ENCODE measurements at regions not wholly inside any gene's neighbourhood (a gene's known extent, or its start where the extent isn't known, plus 50 kb on each side); places are given as distances from the start of the nearest gene placed in this dataset.
"Not testable (repeated sequence)": the region's sequence is repeated elsewhere in the genome, so short reads cannot be mapped to it uniquely, and the experiment has no call there.

DNA sequence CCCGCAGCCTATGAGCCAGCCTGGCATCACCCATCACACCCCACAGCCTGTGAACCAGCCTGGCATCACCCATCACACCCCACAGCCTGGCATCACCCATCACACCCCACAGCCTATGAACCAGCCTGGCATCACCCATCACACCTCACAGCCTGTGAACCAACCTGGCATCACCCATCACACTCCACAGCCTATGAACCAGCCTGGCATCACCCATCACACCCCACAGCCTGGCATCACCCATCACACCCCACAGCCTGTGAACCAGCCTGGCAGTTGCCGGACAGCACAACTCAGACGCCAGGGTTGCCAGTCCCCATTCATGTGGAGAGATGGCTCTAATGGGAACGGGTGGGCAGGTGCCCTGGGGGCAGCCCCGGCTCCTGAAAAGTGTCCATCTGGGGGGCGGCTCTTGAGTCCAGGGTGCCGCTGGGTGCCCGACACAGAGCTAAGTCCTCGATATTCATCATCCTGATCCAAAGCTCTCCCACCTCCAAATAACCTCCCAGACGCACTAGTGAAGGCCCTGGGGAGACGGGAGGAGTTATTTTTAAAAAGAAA lies 116.9 kb upstream of the AFDN start:
- not testable (repeated sequence) for DNase-seq (ENCODE audit: low read depth)

DNA sequence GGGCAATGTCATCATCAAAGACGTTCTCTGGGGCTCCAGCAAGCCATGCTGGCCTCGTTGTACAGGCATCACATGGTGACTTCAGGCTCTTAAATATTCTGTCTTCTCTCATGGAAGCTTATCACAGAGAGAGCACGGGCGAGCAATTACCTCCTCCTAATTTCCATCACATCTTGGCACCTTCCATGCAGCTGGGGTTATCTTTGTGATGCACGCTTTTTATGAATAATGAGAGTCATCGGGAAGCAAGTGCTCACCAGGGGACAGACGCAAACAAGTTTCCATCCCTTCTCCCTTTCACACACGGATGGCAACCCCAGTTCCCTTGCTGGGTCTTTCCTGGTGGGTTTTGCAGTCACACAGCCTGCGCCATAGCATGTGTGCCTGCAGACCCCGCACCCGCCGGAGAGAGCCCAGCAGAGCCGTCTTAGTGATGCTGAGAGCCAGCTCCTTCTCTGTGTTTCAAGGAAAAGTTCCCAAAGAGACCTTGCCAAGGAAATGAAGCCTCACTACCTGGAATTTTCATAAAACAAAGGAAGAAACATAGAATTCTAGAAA lies 116.3 kb upstream of the AFDN start:
- DNase-seq (ENCODE audit: low read depth) = no peak

DNA sequence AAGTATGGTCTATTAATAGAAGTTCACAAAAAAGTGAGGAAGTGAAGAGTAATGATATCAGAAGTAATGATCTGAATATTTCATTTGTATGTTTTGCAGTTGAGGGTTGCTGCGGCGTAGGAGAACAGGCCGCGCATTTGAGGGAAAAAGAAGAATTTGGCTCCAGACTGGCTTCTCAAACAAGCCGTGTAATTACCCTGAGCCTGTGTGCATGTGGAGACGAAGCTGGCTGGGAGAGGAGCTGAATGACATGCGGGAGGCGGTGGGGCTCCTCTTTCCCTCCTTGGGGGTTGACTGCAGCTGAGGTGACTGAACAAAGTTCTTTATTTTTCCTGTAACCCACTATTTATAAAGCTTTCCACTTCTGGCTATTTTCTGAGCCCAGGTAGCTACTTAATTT lies 115.5 kb upstream of the AFDN start:
- DNase-seq (ENCODE audit: low read depth) = no peak

DNA sequence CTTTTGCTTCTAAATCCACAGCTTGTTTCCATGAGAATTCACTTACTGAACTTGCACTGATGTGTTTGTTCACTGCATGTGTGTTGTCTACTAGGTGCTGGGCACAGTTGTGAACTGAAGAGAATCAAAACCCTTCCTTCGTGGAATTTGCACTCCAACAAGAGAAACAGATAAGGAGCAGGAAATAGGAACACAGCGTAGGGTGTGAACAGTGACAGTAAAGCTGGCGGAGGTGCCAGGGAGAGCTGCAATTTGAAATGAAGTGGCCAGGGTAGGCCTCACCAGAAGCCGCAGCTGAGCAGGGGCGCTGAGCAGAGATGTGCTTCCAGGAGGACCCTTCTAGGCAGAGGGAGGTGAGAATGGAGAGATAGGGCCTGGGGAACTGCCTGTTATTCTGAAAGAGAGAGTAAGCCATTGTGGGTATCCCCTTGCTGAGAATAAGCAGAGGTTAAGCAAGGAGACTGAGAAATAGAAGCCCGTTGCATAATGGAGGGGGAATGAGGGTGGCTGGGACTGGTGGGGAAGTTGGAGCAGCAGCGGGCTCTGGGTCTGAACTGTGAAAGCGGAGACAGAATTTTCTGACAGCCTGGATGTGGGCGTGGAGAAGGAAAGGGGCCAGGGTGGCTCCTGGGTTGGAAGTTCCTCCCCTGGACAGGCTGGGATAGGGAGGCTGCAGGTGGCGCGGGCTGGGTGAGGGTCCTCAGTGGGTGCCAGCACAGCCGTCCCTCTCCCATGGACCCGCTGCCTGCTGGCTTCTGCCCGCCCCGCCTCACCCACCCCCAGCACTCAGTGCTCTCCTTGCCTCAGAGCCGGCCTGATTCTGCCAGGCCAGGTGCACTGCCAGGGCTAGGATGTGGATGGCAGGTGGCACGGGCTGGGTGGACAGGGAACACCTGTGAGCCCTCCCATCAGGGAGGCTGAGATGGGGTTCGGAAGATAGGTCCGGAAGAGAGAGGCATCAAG lies 114.7 kb upstream of the AFDN start:
- no peak for DNase-seq (ENCODE audit: low read depth)

DNA sequence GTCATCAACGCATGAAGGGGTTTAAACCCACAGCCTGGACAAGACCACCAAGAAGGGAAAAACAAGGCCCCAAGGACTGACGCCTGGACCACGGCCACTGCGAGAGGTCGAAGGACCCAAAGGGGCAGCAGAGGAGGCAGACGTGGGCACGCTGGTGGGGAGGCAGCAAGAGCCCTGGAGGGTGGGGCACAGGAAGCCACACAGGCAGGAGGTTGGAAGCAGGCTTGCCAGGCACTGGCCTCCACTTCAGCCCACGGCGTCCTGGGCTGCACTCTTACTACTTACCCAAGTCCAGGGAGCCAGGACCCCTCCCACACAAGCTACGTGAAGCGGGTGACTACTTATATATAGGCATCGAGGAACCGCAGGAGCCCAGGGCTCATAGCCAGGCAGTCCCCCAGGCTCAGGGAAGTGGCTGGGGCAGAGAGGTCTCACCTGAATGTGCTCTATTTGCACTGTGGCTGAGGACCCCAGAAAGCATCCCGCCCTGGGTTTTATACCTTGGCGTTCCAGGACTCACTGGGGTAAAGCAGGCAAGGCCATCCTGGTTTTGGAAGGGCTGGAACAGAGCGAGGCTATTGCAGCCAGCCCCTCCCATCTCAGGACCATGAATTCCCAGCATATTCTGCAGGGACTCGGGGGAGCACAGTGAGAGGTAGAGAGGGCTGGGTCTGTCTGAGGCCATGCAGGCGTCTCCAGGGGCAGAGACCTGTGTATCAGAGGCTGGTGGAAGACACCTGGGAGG lies 113.8 kb upstream of the AFDN start:
- DNase-seq (ENCODE audit: low read depth) = no peak

DNA sequence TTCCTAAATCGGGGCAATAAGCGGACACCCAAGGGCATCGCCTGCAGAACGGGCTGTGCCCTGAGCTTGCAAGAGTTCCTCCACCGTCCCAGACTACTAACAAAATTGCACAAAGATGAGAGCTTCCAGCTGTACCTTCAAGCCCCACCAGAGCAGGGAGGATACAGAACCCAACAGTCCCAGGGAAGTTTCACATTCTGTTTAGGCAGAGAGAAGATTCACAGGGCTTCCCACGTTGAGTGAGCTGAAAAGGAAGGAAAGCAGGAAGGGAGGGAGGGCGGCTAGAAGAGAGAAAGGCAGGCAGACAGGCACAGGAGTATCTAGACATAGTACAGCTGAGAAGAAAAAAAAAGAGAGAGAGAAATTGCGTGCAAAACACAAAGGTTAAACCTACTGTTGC lies 112.6 kb upstream of the AFDN start:
- no peak for DNase-seq (ENCODE audit: low read depth)

DNA sequence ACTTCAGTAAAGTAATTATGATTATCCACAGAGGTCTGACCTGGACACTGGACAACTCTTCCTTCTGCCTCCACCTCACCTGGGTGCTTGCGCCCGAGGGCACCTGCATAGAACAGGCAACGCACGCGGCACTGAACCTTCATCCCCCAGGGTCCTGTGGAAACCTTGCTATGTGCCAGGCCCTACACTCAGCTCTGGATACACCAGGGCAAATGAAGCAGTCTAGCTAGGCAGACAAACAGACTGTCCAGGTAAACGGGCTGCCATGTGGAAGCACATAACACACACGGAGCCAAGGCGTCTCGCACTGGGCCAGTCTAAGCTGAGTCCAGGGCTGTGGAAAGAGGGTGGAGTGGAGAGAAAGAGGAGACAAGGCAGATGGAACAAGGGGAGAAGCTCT lies 109.3 kb upstream of the AFDN start:
- DNase-seq (ENCODE audit: low read depth) = no peak

DNA sequence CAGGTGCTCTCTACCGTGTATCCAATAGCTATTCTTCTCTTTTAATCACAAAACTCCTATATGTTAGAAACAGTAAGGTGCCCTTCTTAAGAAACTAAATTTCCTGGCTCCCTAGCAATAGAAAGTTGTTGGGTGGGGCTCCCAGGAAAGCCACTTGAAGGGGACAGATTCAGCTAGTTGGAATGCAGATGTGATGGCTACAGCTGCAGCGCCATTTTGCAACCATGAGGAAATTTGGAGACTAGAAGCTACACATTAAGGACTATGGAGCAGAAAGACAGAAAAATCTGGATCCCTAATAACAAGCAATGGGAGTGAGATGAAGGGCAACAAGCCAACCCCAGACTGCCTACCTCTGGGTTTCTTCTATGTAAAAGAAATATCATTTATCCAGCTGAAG lies 108.8 kb upstream of the AFDN start:
- no peak for DNase-seq (ENCODE audit: low read depth)

DNA sequence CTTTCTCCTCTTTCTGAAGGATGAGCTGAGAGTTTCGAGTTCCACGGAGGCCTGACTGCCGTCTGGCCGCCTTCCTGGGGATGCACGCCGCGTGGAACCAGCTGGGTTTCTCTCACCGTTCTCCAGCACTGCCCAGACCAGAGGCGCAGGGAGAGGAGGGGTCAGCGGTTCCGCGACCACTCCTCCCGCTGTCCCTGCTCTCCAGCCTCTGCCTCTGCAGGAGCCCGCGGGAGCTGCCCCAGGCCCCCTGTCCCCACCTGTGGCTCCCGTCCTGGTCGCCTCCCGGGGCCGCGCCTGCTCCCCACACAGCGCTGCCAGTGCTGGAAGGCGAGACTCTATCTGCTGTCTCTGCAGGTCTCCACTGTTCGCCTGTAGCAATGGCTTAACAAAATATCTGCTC lies 106.8 kb upstream of the AFDN start:
- DNase-seq (ENCODE audit: low read depth) = no peak

DNA sequence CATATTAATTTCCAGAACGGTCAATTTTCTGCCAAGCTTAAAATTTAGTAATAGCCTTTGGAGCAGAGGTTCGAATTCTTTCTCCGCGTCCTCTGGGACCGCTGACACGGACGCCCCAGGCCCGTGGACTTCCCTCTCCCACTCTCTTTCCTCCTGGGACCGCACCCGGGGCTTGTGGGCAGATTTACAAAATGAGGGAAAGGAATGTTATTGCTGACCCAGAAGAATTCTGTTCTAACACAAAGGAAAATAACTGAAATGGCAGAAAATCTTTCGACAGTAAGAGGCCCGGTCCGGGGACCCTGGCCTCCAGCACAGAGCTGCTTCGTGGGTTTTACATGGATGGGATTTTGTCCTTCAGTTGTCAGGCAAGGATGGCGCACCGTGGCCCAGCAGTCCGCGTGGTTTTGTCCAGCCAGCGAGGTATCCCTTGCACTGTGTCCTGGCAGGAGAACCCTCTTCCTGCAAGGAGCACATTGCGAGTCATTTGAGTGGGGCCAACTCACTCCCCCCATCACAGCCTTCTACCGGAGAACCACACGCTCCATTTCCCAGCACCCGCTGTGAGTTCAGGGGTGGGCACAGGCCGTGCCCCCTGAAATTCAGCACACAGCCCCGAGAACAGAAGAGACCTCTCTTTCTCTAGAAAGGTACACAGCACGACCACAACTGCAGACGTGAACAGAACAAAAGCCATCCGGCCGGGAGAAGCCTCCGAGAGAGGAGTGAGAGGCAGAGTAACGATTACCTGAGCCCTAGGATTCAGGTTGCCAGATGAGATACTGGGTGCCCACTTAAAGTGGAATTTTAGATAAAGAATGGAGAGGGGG lies 106.0 kb upstream of the AFDN start:
- DNase-seq (ENCODE audit: low read depth) = no peak

DNA sequence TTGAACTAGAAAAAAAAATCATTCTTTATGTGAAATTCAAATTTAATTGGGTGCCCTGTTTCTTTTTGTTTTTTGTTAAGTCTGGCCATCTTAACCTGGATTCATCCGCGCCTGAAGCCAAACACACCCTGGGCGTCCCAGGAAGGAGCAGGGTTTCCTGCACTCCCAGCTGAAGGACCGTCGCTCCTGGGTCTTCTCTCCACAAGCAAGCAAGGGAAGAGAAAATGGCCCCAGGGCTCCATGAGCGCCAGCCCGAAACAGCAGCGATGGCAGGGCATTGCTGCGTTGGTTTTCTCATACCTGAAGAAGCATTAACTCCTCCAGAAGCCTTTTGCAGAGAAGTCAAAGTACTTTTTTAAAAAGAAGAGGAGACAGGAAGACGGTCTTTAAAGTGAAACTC lies 105.4 kb upstream of the AFDN start:
- no peak for DNase-seq (ENCODE audit: low read depth)

DNA sequence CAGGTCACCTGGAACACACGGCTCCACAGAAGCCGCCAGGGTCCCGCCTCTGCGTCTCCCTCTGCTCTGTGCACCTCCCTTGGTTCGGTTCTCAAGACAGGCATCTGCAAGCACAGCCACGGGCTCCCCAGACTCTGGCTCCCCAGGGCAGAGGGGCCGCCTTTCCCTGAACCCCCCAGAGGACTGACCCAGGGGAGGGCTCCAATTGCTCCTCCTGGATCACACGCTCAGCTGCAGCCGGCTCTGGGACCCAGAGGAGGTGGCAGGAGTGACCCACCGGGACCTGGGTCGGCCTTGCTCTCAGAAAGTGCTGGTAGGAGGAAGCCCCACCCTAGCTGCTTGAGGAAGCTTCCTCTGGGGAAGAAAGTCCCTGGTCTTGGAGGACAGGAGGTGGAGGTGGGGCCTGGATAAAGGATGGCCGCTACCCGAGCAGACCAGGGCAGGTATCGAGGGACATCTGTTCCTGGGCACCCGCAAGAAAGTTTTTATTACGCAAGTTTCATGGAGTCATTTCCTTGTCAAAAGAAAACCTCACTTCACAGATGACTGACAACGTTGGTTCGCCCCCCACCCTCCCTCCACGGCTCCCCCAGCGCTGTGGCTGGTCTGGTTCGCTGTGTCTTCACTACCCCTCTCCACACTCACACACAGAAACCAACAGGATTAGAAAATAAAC lies 103.9 kb upstream of the AFDN start:
- DNase-seq (ENCODE audit: low read depth) = no peak

DNA sequence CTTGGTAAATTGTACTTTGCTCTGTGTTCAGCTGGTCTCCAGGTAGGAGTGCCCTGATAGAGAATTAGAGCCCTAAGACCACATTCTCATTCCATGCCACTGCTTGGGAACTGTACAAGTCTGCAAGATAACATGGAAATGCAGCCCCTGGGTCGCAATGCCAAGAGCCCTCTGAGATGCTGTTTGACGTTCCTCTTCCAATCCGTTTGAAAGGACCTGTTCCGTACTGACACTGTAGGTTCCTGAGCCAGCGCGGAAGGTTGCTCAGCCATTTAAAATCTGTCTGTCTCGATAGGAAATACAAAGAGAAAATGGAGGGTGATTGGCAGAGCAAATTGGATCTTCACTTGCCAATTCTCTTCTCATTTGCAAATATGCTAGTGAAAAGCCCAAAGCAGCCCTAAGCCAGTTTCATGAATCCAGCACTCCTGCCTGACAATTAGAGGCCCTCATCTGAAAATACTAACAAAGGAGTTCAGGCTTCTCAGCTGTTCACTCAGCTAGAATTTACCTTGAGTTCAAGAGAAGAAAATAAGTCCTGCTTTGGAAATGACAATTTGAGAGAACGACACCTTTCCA lies 100.6 kb upstream of the AFDN start:
- no peak for DNase-seq (ENCODE audit: low read depth)

DNA sequence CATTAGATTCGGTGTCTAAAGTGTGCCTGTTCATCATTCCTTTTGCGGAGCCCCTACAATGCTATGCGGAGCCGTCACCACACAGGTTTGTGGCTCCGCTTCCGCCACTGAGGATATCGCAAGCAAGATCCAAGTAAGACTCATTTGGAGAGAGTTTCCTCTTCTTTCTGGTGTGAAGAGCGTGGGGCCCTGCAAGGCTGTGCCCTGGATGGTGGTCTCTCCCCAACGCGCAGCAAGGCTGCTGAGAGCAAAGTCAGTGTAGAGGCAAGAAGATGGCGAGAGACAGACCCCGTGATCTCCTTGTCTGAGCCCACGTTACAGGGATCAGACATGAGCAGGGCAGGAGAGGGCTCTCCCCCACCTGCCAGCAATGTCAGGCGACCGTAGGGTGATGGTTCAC lies 96.3 kb upstream of the AFDN start:
- DNase-seq (ENCODE audit: low read depth) = no peak

DNA sequence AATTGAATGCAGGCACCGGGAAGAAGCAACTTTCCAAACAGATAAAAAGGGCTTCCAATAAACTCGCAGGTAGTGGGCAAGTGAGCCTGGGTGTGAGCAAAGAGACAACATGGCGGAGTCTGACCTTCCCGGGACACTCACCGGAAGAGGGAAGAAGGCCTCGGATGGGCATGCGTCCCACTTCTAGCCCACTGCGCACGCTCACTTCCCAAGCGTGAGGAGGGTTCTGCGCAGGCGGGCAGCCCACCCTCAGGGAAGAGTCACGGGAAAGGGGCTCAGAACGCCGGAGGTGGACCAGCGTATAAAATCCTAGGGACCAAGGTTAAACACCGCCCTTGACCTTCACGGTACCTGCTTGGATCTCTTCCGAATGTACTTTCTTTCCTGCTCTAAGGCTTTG lies 95.5 kb upstream of the AFDN start:
- DNase-seq (ENCODE audit: low read depth) = no peak

DNA sequence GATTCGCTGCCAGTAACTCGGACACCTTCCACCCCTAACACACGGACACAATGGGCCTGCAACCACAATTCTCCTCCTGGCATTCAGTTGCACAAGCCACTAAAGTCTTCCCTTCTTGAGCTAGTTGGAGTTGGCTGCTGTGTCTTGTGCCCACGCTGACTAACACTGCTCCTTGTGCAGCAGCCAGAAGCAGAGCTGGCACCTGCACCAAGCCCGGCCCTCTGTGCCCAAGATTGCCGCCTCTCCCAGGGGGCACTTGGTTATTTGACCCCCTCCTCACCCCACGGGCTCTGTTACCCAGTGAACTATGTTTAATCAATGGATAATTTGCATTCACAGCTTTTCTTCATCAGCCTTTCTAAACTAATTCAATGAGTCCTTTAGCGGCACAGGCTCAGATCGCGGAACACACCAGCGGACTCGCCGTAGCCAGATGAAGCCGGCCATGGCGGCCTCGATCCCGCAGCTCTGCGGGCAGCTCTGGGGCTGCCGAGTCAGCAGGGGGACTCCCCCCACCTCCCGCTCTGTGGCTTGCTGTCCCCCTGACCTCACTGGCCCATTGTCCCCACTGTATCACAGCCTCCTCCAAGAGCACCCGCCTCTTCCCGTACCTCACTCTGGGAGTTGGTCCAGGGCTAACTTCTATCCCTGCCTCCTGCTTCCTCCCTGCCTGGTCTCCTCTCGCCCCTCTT lies 94.8 kb upstream of the AFDN start:
- DNase-seq (ENCODE audit: low read depth) = no peak

DNA sequence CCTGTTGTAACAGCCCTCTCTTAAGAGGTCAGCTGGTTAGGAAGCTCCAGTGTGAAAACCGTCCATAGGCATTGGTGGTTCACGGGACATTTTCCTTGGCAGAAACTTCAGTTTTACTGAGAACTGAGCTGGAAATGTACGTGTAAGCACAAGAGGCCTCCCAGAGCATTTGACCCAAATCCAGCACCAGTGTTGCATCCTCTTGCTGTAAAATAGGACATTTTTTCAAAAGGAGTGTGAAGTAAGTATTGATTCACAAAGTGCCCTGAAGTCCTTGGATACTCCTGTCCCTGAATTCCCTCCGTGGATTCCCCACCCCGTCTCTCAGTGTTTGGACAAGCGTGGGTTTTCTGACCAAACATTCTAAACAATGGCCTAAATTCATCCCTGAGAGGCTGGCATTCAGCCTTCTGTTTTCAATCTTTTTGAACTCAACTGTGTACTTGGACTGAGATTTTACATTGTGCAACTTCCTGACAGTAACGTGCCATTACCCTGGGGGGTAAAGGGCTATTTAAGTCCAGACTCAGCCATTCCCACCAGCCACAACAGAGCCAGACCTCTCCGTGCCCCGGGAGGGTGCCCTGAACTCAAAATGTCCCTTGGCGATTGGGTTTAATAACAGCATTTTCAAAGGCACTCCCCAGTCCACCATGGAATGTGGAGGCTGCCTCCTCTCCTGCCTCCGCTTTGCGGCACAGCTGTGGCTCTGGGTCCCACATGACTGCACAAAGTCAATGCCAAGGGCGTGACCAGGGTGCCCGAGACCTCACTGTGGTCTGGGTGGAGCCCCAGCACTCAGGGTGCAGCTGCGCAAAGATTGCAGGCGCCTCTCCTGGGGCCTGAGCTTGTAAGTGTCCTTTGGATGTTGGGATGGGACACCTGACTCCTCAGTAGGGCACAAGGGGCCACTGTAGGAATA lies 92.7 kb upstream of the AFDN start:
- DNase-seq (ENCODE audit: low read depth) = no peak

DNA sequence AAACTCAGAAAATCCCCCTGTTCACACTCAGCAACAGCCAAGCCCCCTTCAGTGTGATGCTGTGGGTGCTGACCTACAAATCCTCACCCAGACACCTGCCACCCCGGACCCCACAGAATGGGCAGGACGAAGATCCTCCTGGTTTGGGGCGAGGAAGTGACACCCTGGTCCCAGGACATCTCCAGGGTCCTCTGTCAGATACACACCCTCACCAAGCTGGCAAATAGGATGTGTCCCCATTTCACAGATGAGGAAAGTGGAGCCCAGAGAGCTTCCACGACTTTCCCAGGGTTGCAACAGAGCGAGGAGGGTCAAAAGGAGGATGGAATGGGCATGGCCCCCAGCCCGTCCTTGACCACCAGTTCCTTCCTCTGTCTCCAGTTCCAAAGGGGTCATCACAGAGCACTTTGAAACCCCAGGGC lies 92.0 kb upstream of the AFDN start:
- no peak for DNase-seq (ENCODE audit: low read depth)
